ENCODE measurements at regions not wholly inside any gene's neighbourhood (a gene's known extent, or its start where the extent isn't known, plus 50 kb on each side); places are given as distances from the start of the nearest gene placed in this dataset.

- Histone ChIP-seq H4K20me1 (ENCODE audit: insufficient read depth, poor library complexity, severe bottlenecking) (no peaks in the 10 kb centered on the region), H3K36me3 (replicated peaks; ENCODE audit: insufficient read depth, low read depth) (no peaks in the 10 kb centered on the region), H3K27me3 (no peaks in the 10 kb centered on the region), H3K79me2 (no peaks in the 10 kb centered on the region), H3K4me3 (no peak overlapping the region), H3K27ac (peak overlapping the region; percentile 65), H3K4me2 (no peak overlapping the region), H3K9me2 (replicated peaks; ENCODE audit: insufficient read depth) (no peaks in the 10 kb centered on the region), H2AFZ (no peak overlapping the region), H3K9me3 (ENCODE audit: low read depth) (no peaks in the 10 kb centered on the region), H3K4me1 (ENCODE audit: insufficient read depth) (peaks cover 44% of the 10 kb centered on the region)
- WGBS (ENCODE audit: low lambda C conversion rate, missing lambda C conversion rate): 59% methylated on average over 10 of the region's 10 CpGs
- DNase-seq (ENCODE audit: low spot score): no peak
- no peak for TF ChIP-seq EZH2 (IDR thresholded peaks at IDR 0.05; ENCODE audit: borderline replicate concordance)
- no peak for TF ChIP-seq CTCF (IDR thresholded peaks at IDR 0.05; ENCODE audit: poor library complexity)
- no peak for TF ChIP-seq EZH2phosphoT487 (IDR thresholded peaks at IDR 0.05; ENCODE audit: low read depth, severe bottlenecking, unreplicated experiment)
These were observed 52.9 kb upstream of the APCDD1L start for GRCh38 chr20:58568126-58568482.

- H3K27me3 ChIP-seq: no peaks in the 10 kb centered on the region
- H3K36me3 ChIP-seq (replicated peaks; ENCODE audit: insufficient read depth, low read depth): no peaks in the 10 kb centered on the region
- H3K27ac ChIP-seq: no peak overlapping the region
- no peak overlapping the region for H2AFZ ChIP-seq
- no peaks in the 10 kb centered on the region for H3K79me2 ChIP-seq
- TF ChIP-seq EZH2 (IDR thresholded peaks at IDR 0.05; ENCODE audit: borderline replicate concordance) (no peak), EZH2phosphoT487 (IDR thresholded peaks at IDR 0.05; ENCODE audit: low read depth, severe bottlenecking, unreplicated experiment) (no peak), CTCF (IDR thresholded peaks at IDR 0.05; ENCODE audit: poor library complexity) (no peak)
- H3K4me2 ChIP-seq: no peak overlapping the region
- WGBS (ENCODE audit: low lambda C conversion rate, missing lambda C conversion rate): 94% methylated on average over 13 of the region's 13 CpGs
- H3K9me2 ChIP-seq (replicated peaks; ENCODE audit: insufficient read depth): no peaks in the 10 kb centered on the region
- H3K9me3 ChIP-seq (ENCODE audit: low read depth): no peaks in the 10 kb centered on the region
- H3K4me1 ChIP-seq (ENCODE audit: insufficient read depth): peaks cover 39% of the 10 kb centered on the region
- DNase-seq (ENCODE audit: low spot score): no peak
- H4K20me1 ChIP-seq (ENCODE audit: insufficient read depth, poor library complexity, severe bottlenecking): no peaks in the 10 kb centered on the region
- H3K4me3 ChIP-seq: no peak overlapping the region
These were observed 52.2 kb upstream of the APCDD1L start for GRCh38 chr20:58567437-58567836.

GRCh38 chr20:58566981-58567380, 51.8 kb upstream of the APCDD1L start:
- Histone ChIP-seq H3K9me3 (ENCODE audit: low read depth) (no peaks in the 10 kb centered on the region), H4K20me1 (ENCODE audit: insufficient read depth, poor library complexity, severe bottlenecking) (no peaks in the 10 kb centered on the region), H3K4me3 (no peak overlapping the region), H3K27me3 (no peaks in the 10 kb centered on the region), H2AFZ (no peak overlapping the region), H3K27ac (no peak overlapping the region), H3K36me3 (replicated peaks; ENCODE audit: insufficient read depth, low read depth) (no peaks in the 10 kb centered on the region), H3K4me2 (no peak overlapping the region), H3K9me2 (replicated peaks; ENCODE audit: insufficient read depth) (no peaks in the 10 kb centered on the region), H3K79me2 (no peaks in the 10 kb centered on the region), H3K4me1 (ENCODE audit: insufficient read depth) (peaks cover 36% of the 10 kb centered on the region)
- no peak for DNase-seq (ENCODE audit: low spot score)
- 93% methylated on average over 6 of the region's 6 CpGs for WGBS (ENCODE audit: low lambda C conversion rate, missing lambda C conversion rate)
- no peak for TF ChIP-seq EZH2phosphoT487 (IDR thresholded peaks at IDR 0.05; ENCODE audit: low read depth, severe bottlenecking, unreplicated experiment)
- no peak for TF ChIP-seq EZH2 (IDR thresholded peaks at IDR 0.05; ENCODE audit: borderline replicate concordance)
- no peak for TF ChIP-seq CTCF (IDR thresholded peaks at IDR 0.05; ENCODE audit: poor library complexity)
